Stomach (tissue), 4 donors: ENCODE measurements at regions not wholly inside any gene's neighbourhood (a gene's known extent, or its start where the extent isn't known, plus 50 kb on each side); places are given as distances from the start of the nearest gene placed in this dataset.

ENCODE experiments used
- CTCF ChIP-seq, 7 experiments: fragments of 450-650 bp in 4 of 7; fragments of 200-600 bp in 3 of 7; sonication (generic) in 3 of 7; IDR thresholded peaks; one replicate each; pipeline ENCODE4 v1.5.1; 2016 to 2019; ENCODE audit warnings: antibody characterized with exemption in 7 of 7, control low read depth in 2 of 7, mild to moderate bottlenecking in 1 of 7
- EP300 ChIP-seq: sonication (generic); formaldehyde crosslinking; IDR thresholded peaks from one replicate; pipeline ENCODE4 v1.6.1; 2017; ENCODE audit warnings: antibody characterized with exemption
- POLR2A ChIP-seq, 4 donors: fragments of 450-650 bp; IDR thresholded peaks; one replicate each; pipeline ENCODE4 v1.6.1; 2016; ENCODE audit warnings: antibody characterized with exemption in 4 of 4, control low read depth in 2 of 4, mild to moderate bottlenecking in 1 of 4, moderate library complexity in 1 of 4

GRCh38 chr12:19971361-19972280 is 396.7 kb upstream of the PDE3A start:
- no peak for TF ChIP-seq CTCF (IDR thresholded peaks at IDR 0.05)
- no peak for TF ChIP-seq POLR2A (IDR thresholded peaks at IDR 0.05)
- TF ChIP-seq EP300: no peak
